ENCODE measurements at regions not wholly inside any gene's neighbourhood (a gene's known extent, or its start where the extent isn't known, plus 50 kb on each side); places are given as distances from the start of the nearest gene placed in this dataset.
"Not testable (repeated sequence)": the region's sequence is repeated elsewhere in the genome, so short reads cannot be mapped to it uniquely, and the experiment has no call there.

- no peaks in the 10 kb centered on the region for H3K4me1 Mint-ChIP-seq
These were observed 115.2 kb upstream of the SERBP1 start for GRCh38 chr1:67545364-67545763.

GRCh38 chr1:67551375-67551774 lies 121.2 kb upstream of the SERBP1 start:
- no peaks in the 10 kb centered on the region for H3K9me3 Mint-ChIP-seq
- H3K4me3 Mint-ChIP-seq: no peak overlapping the region
- H3K27me3 Mint-ChIP-seq: peaks cover 2% of the 10 kb centered on the region
- no peak overlapping the region for H3K27ac Mint-ChIP-seq
- no peaks in the 10 kb centered on the region for H3K36me3 Mint-ChIP-seq
- H3K4me1 Mint-ChIP-seq: no peaks in the 10 kb centered on the region

More at GRCh38 chr1:67545364-67545763, 115.2 kb upstream of the SERBP1 start:
- Mint-ChIP-seq H3K27me3 (peaks cover 2% of the 10 kb centered on the region), H3K36me3 (no peaks in the 10 kb centered on the region), H3K4me3 (no peak overlapping the region), H3K9me3 (no peaks in the 10 kb centered on the region), H3K27ac (no peak overlapping the region)

GRCh38 chr1:67552336-67552759 lies 122.1 kb upstream of the SERBP1 start:
- Mint-ChIP-seq H3K27ac (no peak overlapping the region), H3K4me3 (no peak overlapping the region), H3K36me3 (no peaks in the 10 kb centered on the region), H3K27me3 (peaks cover 2% of the 10 kb centered on the region), H3K4me1 (no peaks in the 10 kb centered on the region), H3K9me3 (no peaks in the 10 kb centered on the region)

GRCh38 chr1:67554204-67554603 lies 124.0 kb upstream of the SERBP1 start:
- H3K4me1 Mint-ChIP-seq, H3K27ac Mint-ChIP-seq, H3K36me3 Mint-ChIP-seq, H3K9me3 Mint-ChIP-seq, H3K4me3 Mint-ChIP-seq, H3K27me3 Mint-ChIP-seq: not testable (repeated sequence)

- Mint-ChIP-seq H3K4me3 (no peak overlapping the region), H3K27me3 (peaks cover 2% of the 10 kb centered on the region), H3K36me3 (no peaks in the 10 kb centered on the region), H3K27ac (no peak overlapping the region), H3K9me3 (no peaks in the 10 kb centered on the region), H3K4me1 (no peaks in the 10 kb centered on the region)
These were observed 125.5 kb upstream of the SERBP1 start for GRCh38 chr1:67555461-67556296.

GRCh38 chr1:67556297-67556900 lies 126.2 kb upstream of the SERBP1 start:
- Mint-ChIP-seq H3K9me3 (no peaks in the 10 kb centered on the region), H3K4me3 (no peak overlapping the region), H3K27me3 (peaks cover 2% of the 10 kb centered on the region), H3K36me3 (no peaks in the 10 kb centered on the region), H3K4me1 (no peaks in the 10 kb centered on the region), H3K27ac (no peak overlapping the region)

- Mint-ChIP-seq H3K27me3 (peaks cover 2% of the 10 kb centered on the region), H3K36me3 (no peaks in the 10 kb centered on the region), H3K27ac (no peak overlapping the region), H3K4me3 (no peak overlapping the region), H3K9me3 (no peaks in the 10 kb centered on the region), H3K4me1 (no peaks in the 10 kb centered on the region)
These were observed 127.1 kb upstream of the GADD45A start for GRCh38 chr1:67557696-67558448.

- Mint-ChIP-seq H3K4me1 (no peaks in the 10 kb centered on the region), H3K27me3 (peaks cover 2% of the 10 kb centered on the region), H3K27ac (no peak overlapping the region), H3K36me3 (no peaks in the 10 kb centered on the region), H3K9me3 (no peaks in the 10 kb centered on the region), H3K4me3 (no peak overlapping the region)
These were observed 126.4 kb upstream of the GADD45A start for GRCh38 chr1:67558449-67559193.

GRCh38 chr1:67559222-67559700 lies 125.7 kb upstream of the GADD45A start:
- Mint-ChIP-seq H3K9me3 (no peaks in the 10 kb centered on the region), H3K4me1 (no peaks in the 10 kb centered on the region), H3K27me3 (peaks cover 2% of the 10 kb centered on the region), H3K4me3 (no peak overlapping the region), H3K36me3 (no peaks in the 10 kb centered on the region), H3K27ac (no peak overlapping the region)

GRCh38 chr1:67560580-67561255 lies 124.3 kb upstream of the GADD45A start:
- no peaks in the 10 kb centered on the region for H3K36me3 Mint-ChIP-seq
- H3K27ac Mint-ChIP-seq: no peak overlapping the region
- H3K4me1 Mint-ChIP-seq: no peaks in the 10 kb centered on the region
- H3K4me3 Mint-ChIP-seq: no peak overlapping the region
- peaks cover 2% of the 10 kb centered on the region for H3K27me3 Mint-ChIP-seq
- no peaks in the 10 kb centered on the region for H3K9me3 Mint-ChIP-seq

GRCh38 chr1:67561704-67562113 lies 123.3 kb upstream of the GADD45A start:
- no peak overlapping the region for H3K27ac Mint-ChIP-seq
- no peaks in the 10 kb centered on the region for H3K36me3 Mint-ChIP-seq
- peaks cover 2% of the 10 kb centered on the region for H3K27me3 Mint-ChIP-seq
- no peaks in the 10 kb centered on the region for H3K4me1 Mint-ChIP-seq
- H3K4me3 Mint-ChIP-seq: no peak overlapping the region
- no peaks in the 10 kb centered on the region for H3K9me3 Mint-ChIP-seq

- H3K4me3 Mint-ChIP-seq: no peak overlapping the region
- H3K36me3 Mint-ChIP-seq: no peaks in the 10 kb centered on the region
- H3K27me3 Mint-ChIP-seq: peaks cover under 1% of the 10 kb centered on the region
- H3K27ac Mint-ChIP-seq: no peak overlapping the region
- H3K4me1 Mint-ChIP-seq: no peaks in the 10 kb centered on the region
- H3K9me3 Mint-ChIP-seq: no peaks in the 10 kb centered on the region
These were observed 121.3 kb upstream of the GADD45A start for GRCh38 chr1:67563684-67564083.

- H3K4me3 Mint-ChIP-seq: no peak overlapping the region
- no peak overlapping the region for H3K27ac Mint-ChIP-seq
- H3K27me3 Mint-ChIP-seq: no peaks in the 10 kb centered on the region
- no peaks in the 10 kb centered on the region for H3K9me3 Mint-ChIP-seq
- no peaks in the 10 kb centered on the region for H3K36me3 Mint-ChIP-seq
- no peaks in the 10 kb centered on the region for H3K4me1 Mint-ChIP-seq
These were observed 120.8 kb upstream of the GADD45A start for GRCh38 chr1:67564193-67564592.

- no peaks in the 10 kb centered on the region for H3K4me1 Mint-ChIP-seq
These were observed 118.1 kb upstream of the GADD45A start for GRCh38 chr1:67566803-67567377.

More at GRCh38 chr1:67566803-67567377, 118.1 kb upstream of the GADD45A start:
- Mint-ChIP-seq H3K27ac (no peak overlapping the region), H3K27me3 (no peaks in the 10 kb centered on the region), H3K36me3 (no peaks in the 10 kb centered on the region), H3K9me3 (no peaks in the 10 kb centered on the region), H3K4me3 (no peak overlapping the region)
